Neural crest cell (in vitro differentiated cells): ENCODE measurements at regions not wholly inside any gene's neighbourhood (a gene's known extent, or its start where the extent isn't known, plus 50 kb on each side); places are given as distances from the start of the nearest gene placed in this dataset.

Experiments used
- DNase-seq: peaks from one replicate; pipeline ENCODE4 v3.0.0; 2021; ENCODE audit warnings: low read depth, mixed read lengths, low spot score
- H3K27ac Mint-ChIP-seq: one replicate; pipeline ENCODE4 v1.8.0; 2021; ENCODE audit warnings: mild to moderate bottlenecking, mixed read lengths; ENCODE audit not compliant: unreplicated experiment
- H3K27me3 Mint-ChIP-seq: 2 replicates; pipeline ENCODE4 v1.8.0; 2021; ENCODE audit warnings: low read depth, mild to moderate bottlenecking, mixed read lengths
- H3K36me3 Mint-ChIP-seq: 2 replicates; pipeline ENCODE4 v1.8.0; 2021; ENCODE audit warnings: low read depth, mild to moderate bottlenecking, mixed read lengths
- H3K4me1 Mint-ChIP-seq: 2 replicates; pipeline ENCODE4 v1.8.0; 2021; ENCODE audit warnings: mixed read lengths
- H3K4me3 Mint-ChIP-seq: one replicate; pipeline ENCODE4 v1.8.0; 2021; ENCODE audit warnings: mild to moderate bottlenecking, mixed read lengths
- H3K9me3 Mint-ChIP-seq: 2 replicates; pipeline ENCODE4 v1.8.0; 2021; ENCODE audit warnings: mixed read lengths
- CTCF ChIP-seq: fragments of 200-600 bp; sonication (generic); conservative IDR thresholded peaks from 2 replicates; pipeline ENCODE4 v1.5.0; 2021; ENCODE audit warnings: antibody characterized with exemption, mild to moderate bottlenecking

GRCh38 chr18:61735564-61736102 lies 157.2 kb downstream of the RNF152 start:
- no peaks in the 10 kb centered on the region for H3K9me3 Mint-ChIP-seq
- no peak overlapping the region for H3K27ac Mint-ChIP-seq
- DNase-seq = no peak
- no peak overlapping the region for H3K4me3 Mint-ChIP-seq
- H3K4me1 Mint-ChIP-seq = peaks cover 16% of the 10 kb centered on the region
- H3K27me3 Mint-ChIP-seq = no peaks in the 10 kb centered on the region
- no peaks in the 10 kb centered on the region for H3K36me3 Mint-ChIP-seq
- TF ChIP-seq CTCF = no peak

GRCh38 chr18:61734396-61734795 lies 158.4 kb downstream of the RNF152 start:
- no peak for DNase-seq
- Mint-ChIP-seq H3K4me3 (no peak overlapping the region), H3K9me3 (no peaks in the 10 kb centered on the region), H3K27ac (peak overlapping the region; percentile 50), H3K36me3 (no peaks in the 10 kb centered on the region), H3K4me1 (peaks cover 16% of the 10 kb centered on the region), H3K27me3 (no peaks in the 10 kb centered on the region)
- no peak for TF ChIP-seq CTCF

GRCh38 chr18:61732854-61733253 lies 160.0 kb downstream of the RNF152 start:
- Mint-ChIP-seq H3K9me3 (no peaks in the 10 kb centered on the region), H3K4me3 (no peak overlapping the region), H3K36me3 (no peaks in the 10 kb centered on the region), H3K4me1 (peaks cover 16% of the 10 kb centered on the region), H3K27me3 (no peaks in the 10 kb centered on the region), H3K27ac (no peak overlapping the region)
- TF ChIP-seq CTCF = no peak
- DNase-seq = no peak

- Mint-ChIP-seq H3K4me3 (no peak overlapping the region), H3K27me3 (no peaks in the 10 kb centered on the region), H3K9me3 (peaks cover 4% of the 10 kb centered on the region), H3K27ac (no peak overlapping the region), H3K4me1 (peaks cover 16% of the 10 kb centered on the region), H3K36me3 (no peaks in the 10 kb centered on the region)
- no peak for DNase-seq
- TF ChIP-seq CTCF = no peak
These were observed 161.0 kb downstream of the RNF152 start for GRCh38 chr18:61731693-61732376.

- H3K27me3 Mint-ChIP-seq = no peaks in the 10 kb centered on the region
- H3K9me3 Mint-ChIP-seq = peaks cover 4% of the 10 kb centered on the region
- no peak for TF ChIP-seq CTCF
- no peak overlapping the region for H3K27ac Mint-ChIP-seq
- H3K36me3 Mint-ChIP-seq = no peaks in the 10 kb centered on the region
- H3K4me3 Mint-ChIP-seq = no peak overlapping the region
- H3K4me1 Mint-ChIP-seq = peaks cover 16% of the 10 kb centered on the region
- DNase-seq = no peak
These were observed 161.6 kb downstream of the RNF152 start for GRCh38 chr18:61731178-61731577.
